Fibroblast of lung (primary cell): ENCODE measurements at regions not wholly inside any gene's neighbourhood (a gene's known extent, or its start where the extent isn't known, plus 50 kb on each side); places are given as distances from the start of the nearest gene placed in this dataset.
"Not testable (repeated sequence)": the region's sequence is repeated elsewhere in the genome, so short reads cannot be mapped to it uniquely, and the experiment has no call there.

Experiments
- EZH2 ChIP-seq: IDR thresholded peaks from 2 replicates; pipeline ENCODE4 v1.5.1; 2012; ENCODE audit warnings: low read length, control low read depth, mild to moderate bottlenecking; ENCODE audit errors: missing control alignments
- TF ChIP-seq, protein P1 (sequence below), 2 donors: IDR thresholded peaks in 1 of 2; conservative IDR thresholded peaks in 1 of 2; 1 replicate in 1 of 2; 2 replicates in 1 of 2; pipeline ENCODE4 v1.5.1; 2011 to 2012; ENCODE audit warnings: low read length in 2 of 2, control low read depth in 1 of 2, inconsistent platforms in 1 of 2, low read depth in 1 of 2, mild to moderate bottlenecking in 1 of 2

DNA sequence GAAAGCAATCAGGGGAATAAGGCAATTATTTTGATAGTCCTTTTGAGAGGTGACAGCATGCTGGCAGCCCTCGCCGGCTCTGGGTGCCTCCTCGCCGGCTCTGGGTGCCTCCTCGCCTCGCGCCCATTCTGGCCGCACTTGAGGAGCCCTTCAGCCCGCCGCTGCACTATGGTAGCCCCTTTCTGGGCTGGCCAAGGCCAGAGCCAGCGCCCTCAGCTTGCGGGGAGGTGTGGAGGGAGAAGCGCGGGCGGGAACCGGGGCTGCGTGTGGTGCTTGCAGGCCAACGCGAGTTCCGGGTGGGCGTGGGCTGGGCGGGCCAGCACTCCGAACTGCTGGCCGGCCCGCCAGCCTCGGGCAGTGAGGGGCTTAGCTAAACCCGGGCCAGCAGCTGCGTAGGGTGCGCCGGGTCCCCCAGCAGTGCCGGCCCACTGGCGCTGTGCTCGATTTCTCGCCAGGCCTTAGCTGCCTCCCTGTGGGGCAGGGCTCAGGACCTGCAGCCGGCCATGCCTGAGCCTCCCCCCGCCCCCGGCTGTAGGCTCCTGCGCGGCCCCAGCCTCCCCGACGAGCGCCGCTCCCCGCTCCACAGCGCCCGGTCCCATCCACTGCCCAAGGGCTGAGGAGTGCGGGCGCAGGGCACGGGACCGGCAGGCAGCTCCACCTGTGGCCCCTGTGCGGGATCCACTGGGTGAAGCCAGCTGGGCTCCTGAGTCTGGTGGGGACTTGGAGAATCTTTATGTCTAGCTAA is 193.5 kb downstream of the ADCYAP1 start:
- TF ChIP-seq, protein P1, sequence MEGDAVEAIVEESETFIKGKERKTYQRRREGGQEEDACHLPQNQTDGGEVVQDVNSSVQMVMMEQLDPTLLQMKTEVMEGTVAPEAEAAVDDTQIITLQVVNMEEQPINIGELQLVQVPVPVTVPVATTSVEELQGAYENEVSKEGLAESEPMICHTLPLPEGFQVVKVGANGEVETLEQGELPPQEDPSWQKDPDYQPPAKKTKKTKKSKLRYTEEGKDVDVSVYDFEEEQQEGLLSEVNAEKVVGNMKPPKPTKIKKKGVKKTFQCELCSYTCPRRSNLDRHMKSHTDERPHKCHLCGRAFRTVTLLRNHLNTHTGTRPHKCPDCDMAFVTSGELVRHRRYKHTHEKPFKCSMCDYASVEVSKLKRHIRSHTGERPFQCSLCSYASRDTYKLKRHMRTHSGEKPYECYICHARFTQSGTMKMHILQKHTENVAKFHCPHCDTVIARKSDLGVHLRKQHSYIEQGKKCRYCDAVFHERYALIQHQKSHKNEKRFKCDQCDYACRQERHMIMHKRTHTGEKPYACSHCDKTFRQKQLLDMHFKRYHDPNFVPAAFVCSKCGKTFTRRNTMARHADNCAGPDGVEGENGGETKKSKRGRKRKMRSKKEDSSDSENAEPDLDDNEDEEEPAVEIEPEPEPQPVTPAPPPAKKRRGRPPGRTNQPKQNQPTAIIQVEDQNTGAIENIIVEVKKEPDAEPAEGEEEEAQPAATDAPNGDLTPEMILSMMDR (conservative IDR thresholded peaks at IDR 0.05 in 1 of 2, IDR thresholded peaks at IDR 0.05 in 1 of 2; ENCODE audit: low read depth in 1 of 2, low read length in 2 of 2): not testable (repeated sequence)
- TF ChIP-seq EZH2: not testable (repeated sequence)
